SK-N-SH (cell line): ENCODE measurements at regions not wholly inside any gene's neighbourhood (a gene's known extent, or its start where the extent isn't known, plus 50 kb on each side); places are given as distances from the start of the nearest gene placed in this dataset.

Source experiments
- CTCF ChIA-PET: fragments of 300-600, 350-600 bp; formaldehyde crosslinking; extraction: SDS; loops from one replicate; lab custom pipeline; 2021; lab: Yijun Ruan, JAX
- POLR2A ChIA-PET: fragments of 350-600 bp; sonication (Branson Sonifier 250); formaldehyde crosslinking; extraction: SDS; loops from one replicate; lab custom pipeline; 2020; ENCODE audit warnings: antibody characterized with exemption, inconsistent platforms; lab: Yijun Ruan, JAX
- DNase-seq: peaks from one replicate; pipeline ENCODE4 v3.0.0; 2012
- H2AFZ ChIP-seq: fragments of 200-600 bp; sonication (generic); 2 replicates; pipeline ENCODE4 v1.8.1; 2016; ENCODE audit warnings: antibody characterized with exemption, mild to moderate bottlenecking, low read depth
- H3F3A ChIP-seq: fragments of 200-600 bp; sonication (generic); replicated peaks from 2 replicates; pipeline ENCODE3; 2016; ENCODE audit warnings: antibody characterized with exemption, mild to moderate bottlenecking; ENCODE audit not compliant: insufficient read depth
- H3K27ac ChIP-seq, 2 experiments: fragments of 200-500 bp in 1 of 2; fragments of 200-600 bp in 1 of 2; sonication (Bioruptor generic) in 1 of 2; sonication (generic), shearing (Covaris generic) in 1 of 2; 2 replicates each; pipeline versions ENCODE4 v1.5.1 to v1.6.1; 2014 to 2016; ENCODE audit warnings: low read depth in 2 of 2, inconsistent platforms in 1 of 2, low read length in 1 of 2, mild to moderate bottlenecking in 1 of 2, mixed read lengths in 1 of 2
- H3K27me3 ChIP-seq: fragments of 200-600 bp; sonication (generic), shearing (Covaris generic); 2 replicates; pipeline ENCODE4 v1.6.1; 2016; ENCODE audit warnings: mixed run types; ENCODE audit not compliant: insufficient read depth
- H3K36me3 ChIP-seq, 2 experiments: fragments of 200-500 bp in 1 of 2; fragments of 200-600 bp in 1 of 2; sonication (Bioruptor generic) in 1 of 2; sonication (generic) in 1 of 2; replicated peaks in 1 of 2; 2 replicates each; pipeline versions ENCODE3 to v1.5.1; 2014 to 2016; ENCODE audit warnings: low read length in 1 of 2, mild to moderate bottlenecking in 1 of 2; ENCODE audit not compliant: insufficient read depth in 2 of 2, control insufficient read depth in 1 of 2
- H3K4me1 ChIP-seq, 2 experiments: fragments of 200-500 bp in 1 of 2; fragments of 200-600 bp in 1 of 2; sonication (Bioruptor generic) in 1 of 2; sonication (generic), shearing (Covaris generic) in 1 of 2; 2 replicates each; pipeline versions ENCODE4 v1.5.1 to v1.6.1; 2014 to 2016; ENCODE audit warnings: low read depth in 1 of 2, low read length in 1 of 2, mixed run types in 1 of 2; ENCODE audit not compliant: insufficient read depth in 2 of 2, control insufficient read depth in 1 of 2
- H3K4me2 ChIP-seq: fragments of 200-600 bp; sonication (generic), shearing (Covaris generic); 2 replicates; pipeline ENCODE4 v1.6.1; 2017; ENCODE audit warnings: mixed run types
- H3K4me3 ChIP-seq, 2 experiments: fragments of 200-500 bp in 1 of 2; fragments of 200-600 bp in 1 of 2; sonication (Bioruptor generic) in 1 of 2; sonication (generic), shearing (Covaris generic) in 1 of 2; 2 replicates each; pipeline versions ENCODE4 v1.5.1 to v1.8.1; 2014 to 2016; ENCODE audit warnings: low read depth in 2 of 2, inconsistent platforms in 1 of 2, low read length in 1 of 2, mild to moderate bottlenecking in 1 of 2, mixed read lengths in 1 of 2, moderate library complexity in 1 of 2
- H3K79me2 ChIP-seq: fragments of 200-600 bp; sonication (generic); 2 replicates; pipeline ENCODE4 v1.8.1; 2017; ENCODE audit warnings: mild to moderate bottlenecking; ENCODE audit not compliant: insufficient read depth
- H3K9ac ChIP-seq: fragments of 200-600 bp; sonication (generic); 2 replicates; pipeline ENCODE4 v1.6.1; 2017; ENCODE audit warnings: mixed run types
- H3K9me2 ChIP-seq: fragments of 200-600 bp; sonication (generic); 2 replicates; pipeline ENCODE4 v1.6.1; 2017; ENCODE audit warnings: mixed run types
- H3K9me3 ChIP-seq: fragments of 200-600 bp; sonication (generic); 2 replicates; pipeline ENCODE4 v1.6.1; 2017; ENCODE audit warnings: mixed run types, mild to moderate bottlenecking, moderate library complexity
- H4K20me1 ChIP-seq: fragments of 200-600 bp; sonication (generic); 2 replicates; pipeline ENCODE4 v1.6.1; 2017; ENCODE audit warnings: mild to moderate bottlenecking, mixed run types; ENCODE audit not compliant: insufficient read depth
- CTCF ChIP-seq: fragments of 200-600 bp; sonication (generic); IDR thresholded peaks from 2 replicates; pipeline ENCODE4 v1.6.1; 2017; ENCODE audit warnings: antibody characterized with exemption, mild to moderate bottlenecking, moderate library complexity
- EP300 ChIP-seq, 2 experiments: IDR thresholded peaks; 2 replicates each; pipeline versions ENCODE4 v1.4.0 to v1.6.1; 2012; ENCODE audit warnings: borderline replicate concordance in 1 of 2, low read depth in 1 of 2, low read length in 1 of 2
- FOSL2 ChIP-seq: IDR thresholded peaks from 2 replicates; pipeline ENCODE4 v1.4.0; 2012; ENCODE audit warnings: low read depth, mild to moderate bottlenecking, moderate library complexity, borderline replicate concordance
- FOXJ3 ChIP-seq: sonication (generic); formaldehyde crosslinking; IDR thresholded peaks from 2 replicates; pipeline ENCODE4 v1.5.1; 2020; ENCODE audit warnings: mild to moderate bottlenecking, missing genetic modification reagents
- GABPA ChIP-seq: IDR thresholded peaks from 2 replicates; pipeline ENCODE4 v1.4.0; 2012; ENCODE audit warnings: low read depth, mild to moderate bottlenecking
- RAD21 ChIP-seq: IDR thresholded peaks from 2 replicates; pipeline ENCODE4 v1.6.1; 2012; ENCODE audit warnings: mild to moderate bottlenecking, low read length
- RXRA ChIP-seq: IDR thresholded peaks from 2 replicates; pipeline ENCODE4 v1.4.0; 2012; ENCODE audit warnings: low read depth, mild to moderate bottlenecking, borderline replicate concordance
- SMC3 ChIP-seq: IDR thresholded peaks from 2 replicates; pipeline ENCODE4 v1.6.1; 2012; ENCODE audit warnings: low read depth, low read length, improper control_type of control experiment
- TCF12 ChIP-seq: IDR thresholded peaks from 2 replicates; pipeline ENCODE4 v1.4.0; 2012
- TEAD4 ChIP-seq: IDR thresholded peaks from 2 replicates; pipeline ENCODE4 v1.4.0; 2012; ENCODE audit warnings: mild to moderate bottlenecking, borderline replicate concordance; ENCODE audit not compliant: insufficient read depth
- YY1 ChIP-seq: IDR thresholded peaks from 2 replicates; pipeline ENCODE4 v1.4.0; 2012; ENCODE audit warnings: low read depth, mild to moderate bottlenecking
- WGBS: methylation state at CpG from one replicate; pipeline ENCODE4 v1.1.6; 2017; ENCODE audit warnings: low lambda C conversion rate; 5-methylcytosine and 5-hydroxymethylcytosine counted together

- POLR2A ChIA-PET: no interaction called here
- Histone ChIP-seq H3K4me2 (no peak overlapping the region), H3F3A (peaks cover 13% of the 10 kb centered on the region), H3K4me3 (no peak overlapping the region), H4K20me1 (no peaks in the 10 kb centered on the region), H3K9me3 (no peaks in the 10 kb centered on the region), H3K27ac (no peak overlapping the region), H3K79me2 (no peaks in the 10 kb centered on the region), H2AFZ (no peak overlapping the region), H3K9ac (no peak overlapping the region), H3K9me2 (no peaks in the 10 kb centered on the region), H3K27me3 (no peaks in the 10 kb centered on the region), H3K4me1 (peaks cover 2 to 23% of the 10 kb centered on the region in 2 experiments; a peak in 2 of 4 replicates), H3K36me3 (no peaks in the 10 kb centered on the region)
- CTCF ChIA-PET: interaction anchor here (1.7 to 3.2 kb wide), 3 partner anchors 12 to 144 kb away, joined by 4 to 9 read pairs (median 7); no protein-coding TSS in a partner anchor
- DNase-seq: no peak
- 74% methylated on average over 2 of the region's 2 CpGs for WGBS
- TF ChIP-seq RXRA: no peak
- no peak for TF ChIP-seq CTCF
- no peak for TF ChIP-seq SMC3
- no peak for TF ChIP-seq GABPA
- TF ChIP-seq FOXJ3 (CRISPR knock-in tag): no peak
- no peak for TF ChIP-seq RAD21
- no peak for TF ChIP-seq EP300 (IDR thresholded peaks at IDR 0.05; ENCODE audit: borderline replicate concordance in 1 of 2, low read depth in 1 of 2, low read length in 1 of 2)
Measured at GRCh38 chr15:35301088-35301487, 216.0 kb upstream of the NANOGP8 start.

- H3F3A ChIP-seq: no peaks in the 10 kb centered on the region
- H3K9ac ChIP-seq: no peak overlapping the region
- no peak overlapping the region for H3K4me2 ChIP-seq
- H3K79me2 ChIP-seq: no peaks in the 10 kb centered on the region
- H3K36me3 ChIP-seq: no peaks in the 10 kb centered on the region
- TF ChIP-seq YY1 (no peak), FOSL2 (no peak), TEAD4 (no peak), TCF12 (no peak)
- H3K4me1 ChIP-seq: peaks cover 0 to 5% of the 10 kb centered on the region in 2 experiments; a peak in 2 of 4 replicates
- no peak overlapping the region for H2AFZ ChIP-seq
- H3K4me3 ChIP-seq: no peak overlapping the region
- WGBS: 93% methylated on average over 33 of the region's 33 CpGs
- ChIA-PET CTCF (interaction anchor here (1.0 to 3.2 kb wide), 2 partner anchors 11 to 146 kb away, joined by 3 to 9 read pairs; no protein-coding TSS in a partner anchor), POLR2A (no interaction called here)
- H3K27me3 ChIP-seq: no peaks in the 10 kb centered on the region
- H3K9me2 ChIP-seq: no peaks in the 10 kb centered on the region
- no peak overlapping the region for H3K27ac ChIP-seq
- H3K9me3 ChIP-seq: no peaks in the 10 kb centered on the region
- DNase-seq: no peak
- no peaks in the 10 kb centered on the region for H4K20me1 ChIP-seq
Measured at GRCh38 chr15:35299059-35299735, 214.1 kb upstream of the NANOGP8 start.
